HG03460 (cell line): ENCODE measurements at regions not wholly inside any gene's neighbourhood (a gene's known extent, or its start where the extent isn't known, plus 50 kb on each side); places are given as distances from the start of the nearest gene placed in this dataset.

ENCODE experiments used
- ATAC-seq: cut with Tn5 transposase; IDR thresholded peaks from one replicate; pipeline ENCODE4 v1.9.1; 2021; ENCODE audit not compliant: unreplicated experiment

DNA sequence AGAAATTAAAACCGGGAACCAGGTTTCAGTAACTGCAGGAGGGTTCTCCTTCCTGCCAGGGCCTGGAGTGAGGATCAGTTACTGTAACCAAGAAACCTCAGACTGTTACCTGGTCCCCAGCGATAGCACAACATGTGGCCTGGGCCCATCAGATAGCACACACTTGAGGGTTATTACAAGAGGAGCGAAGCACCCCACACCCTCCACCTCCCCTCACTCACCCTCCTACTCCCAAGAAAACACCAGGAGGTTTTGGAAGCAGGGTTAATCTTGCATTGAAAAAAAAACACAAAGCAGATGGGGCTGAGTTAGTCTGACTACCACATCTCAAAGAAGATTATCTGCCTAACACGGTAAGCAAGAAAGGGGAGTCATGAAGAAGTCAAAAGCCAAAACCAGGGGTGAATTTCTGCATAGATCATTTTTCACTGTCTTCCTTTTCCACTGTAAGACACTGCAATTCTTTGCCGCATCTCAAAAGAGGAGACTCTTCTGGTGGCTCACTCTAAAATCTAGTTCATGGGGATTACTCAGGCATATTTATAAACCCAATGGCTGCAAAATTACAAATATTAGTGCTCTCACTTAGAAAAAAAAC lies 75.9 kb upstream of the DOCK9 start:
- no peak for ATAC-seq

DNA sequence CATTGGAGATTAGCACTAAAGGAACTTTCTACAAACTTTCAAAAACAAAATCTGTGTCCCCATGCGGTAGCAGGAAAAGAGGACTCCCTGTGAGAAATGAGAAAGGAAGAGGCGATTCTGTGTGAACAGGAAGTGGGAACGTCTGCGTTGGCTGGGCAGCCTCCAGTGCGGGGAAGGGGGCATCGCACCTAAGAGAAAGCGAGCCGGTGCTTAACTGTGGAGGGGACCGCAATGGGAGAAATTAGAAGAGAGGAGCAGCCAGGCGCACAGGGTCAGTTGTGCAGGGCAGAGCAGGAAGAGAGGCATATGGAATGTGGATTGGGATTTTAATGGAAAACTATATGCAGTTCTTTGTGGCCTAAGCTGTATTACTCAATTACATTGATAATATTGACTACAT lies 77.4 kb upstream of the DOCK9 start:
- no peak for ATAC-seq

DNA sequence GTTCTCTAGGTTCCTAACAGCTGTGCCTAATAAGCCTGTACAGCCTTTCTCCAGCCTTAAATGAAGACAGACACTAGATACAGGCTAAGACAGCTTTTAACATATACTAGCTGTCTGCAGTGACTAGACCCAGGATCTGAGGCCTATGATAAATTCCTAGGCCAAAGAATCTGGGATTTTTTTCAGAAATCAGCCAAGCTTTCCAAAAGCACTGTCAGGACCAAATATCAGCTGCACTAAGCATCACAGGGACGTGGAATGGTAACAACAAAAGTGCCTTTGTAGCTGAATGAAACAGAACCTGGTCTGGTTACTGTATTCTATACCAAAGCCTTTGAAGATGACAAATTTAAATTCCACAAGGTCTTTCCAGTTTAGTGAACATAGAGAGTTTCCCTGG lies 77.9 kb upstream of the DOCK9 start:
- no peak for ATAC-seq

DNA sequence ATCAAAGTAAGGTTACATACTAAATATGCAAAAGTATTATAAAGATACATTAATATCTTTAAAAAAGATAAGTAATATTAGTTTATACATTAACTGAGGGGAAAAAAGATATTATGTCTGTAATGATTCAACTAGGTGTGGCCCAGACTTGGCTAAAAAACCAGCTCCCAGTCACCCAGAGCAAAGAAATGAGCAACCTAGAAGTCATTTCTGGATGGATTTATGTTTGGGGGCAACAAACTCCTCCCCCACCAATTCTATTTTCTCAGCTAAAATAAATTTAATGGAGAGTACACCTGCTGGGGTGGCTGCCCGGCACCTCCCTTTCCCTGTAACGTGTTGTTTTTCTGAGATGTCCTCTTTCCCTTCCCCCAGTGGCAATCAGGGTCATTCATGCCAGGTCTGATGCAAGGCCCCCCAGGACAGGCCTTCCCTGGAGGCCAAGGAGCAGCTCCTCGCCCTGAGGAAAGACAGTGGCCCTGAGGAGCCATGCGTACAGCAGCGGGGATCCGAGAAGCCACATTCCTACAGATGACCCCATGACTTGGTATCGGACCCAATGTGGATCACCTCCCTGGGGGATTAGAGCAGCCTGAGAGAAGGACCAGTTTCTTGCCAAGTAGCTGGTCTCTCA lies 78.6 kb upstream of the DOCK9 start:
- ATAC-seq, result no peak

DNA sequence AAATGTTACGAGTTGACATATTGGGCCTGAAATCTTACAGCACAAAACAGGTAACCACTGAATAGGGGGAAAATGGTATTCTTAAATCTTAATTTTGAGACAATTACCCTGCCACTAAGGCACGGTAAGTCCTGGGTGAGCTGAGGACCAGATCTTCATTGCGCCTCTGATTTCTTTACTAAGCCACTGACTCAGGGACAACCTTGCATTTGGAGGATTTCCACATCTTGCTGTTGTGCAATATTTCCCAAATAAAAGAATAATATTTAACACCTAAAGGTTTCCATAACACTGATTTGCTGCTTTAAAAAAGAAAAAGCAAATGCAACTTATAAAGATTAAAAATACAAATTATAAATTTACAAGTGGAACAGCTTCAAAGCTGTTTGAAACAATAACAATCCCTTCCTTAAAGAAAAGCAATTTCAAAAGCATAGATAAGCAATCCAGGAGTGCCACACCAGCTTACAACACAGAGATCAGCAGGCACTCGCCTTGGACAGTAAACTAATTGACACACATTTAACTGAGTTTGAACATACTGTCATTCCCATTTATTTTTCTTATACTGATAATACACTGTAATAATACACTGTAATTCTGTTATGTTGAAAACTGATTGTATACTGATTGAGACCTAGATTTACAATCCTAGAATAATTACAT lies 79.6 kb upstream of the DOCK9 start:
- ATAC-seq, result no peak

DNA sequence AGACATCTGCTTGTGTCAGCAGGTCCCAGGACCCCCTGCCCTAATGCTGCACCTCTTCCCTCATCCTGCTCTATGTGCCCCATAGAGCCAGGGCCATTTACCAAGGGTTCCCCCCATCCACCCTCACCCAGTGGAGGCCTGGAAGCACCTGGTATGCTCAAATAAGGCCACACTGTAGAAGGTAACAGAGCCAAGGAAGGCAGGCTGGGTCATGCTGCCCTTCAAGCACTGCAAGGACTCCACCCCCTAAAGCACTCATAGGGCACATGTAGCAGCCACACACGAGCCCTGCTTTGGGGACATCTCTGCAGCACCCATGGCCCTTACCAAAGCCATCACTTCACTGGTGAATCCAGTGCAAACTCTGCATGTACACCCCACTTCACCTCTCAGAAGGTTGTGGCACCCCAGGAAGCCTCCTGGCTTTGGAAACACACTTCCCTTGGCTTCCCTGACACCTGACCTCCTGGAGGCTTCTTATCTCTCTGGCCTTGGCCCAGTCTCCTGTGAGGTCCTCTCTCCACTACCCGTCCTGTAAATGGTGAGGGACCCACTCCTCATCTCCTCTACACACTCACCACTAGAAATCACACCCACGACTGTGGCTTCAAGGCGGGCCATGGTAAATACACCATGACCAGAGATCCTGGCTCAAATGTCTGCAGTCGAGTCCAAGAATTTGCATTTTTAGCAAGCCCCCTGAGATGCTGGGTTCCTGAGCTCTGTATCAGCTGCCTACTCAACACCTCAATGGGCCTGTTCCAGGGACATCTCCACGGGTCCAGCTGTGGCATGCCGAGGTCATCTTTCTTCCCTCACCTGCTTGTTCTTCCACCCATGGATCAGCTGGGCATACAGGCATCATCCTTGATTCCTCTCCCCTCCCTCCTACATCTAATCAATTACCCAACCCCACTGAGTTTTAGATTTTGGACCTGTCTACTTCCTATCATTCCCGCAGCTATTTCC lies 80.9 kb upstream of the DOCK9 start:
- ATAC-seq, result no peak

DNA sequence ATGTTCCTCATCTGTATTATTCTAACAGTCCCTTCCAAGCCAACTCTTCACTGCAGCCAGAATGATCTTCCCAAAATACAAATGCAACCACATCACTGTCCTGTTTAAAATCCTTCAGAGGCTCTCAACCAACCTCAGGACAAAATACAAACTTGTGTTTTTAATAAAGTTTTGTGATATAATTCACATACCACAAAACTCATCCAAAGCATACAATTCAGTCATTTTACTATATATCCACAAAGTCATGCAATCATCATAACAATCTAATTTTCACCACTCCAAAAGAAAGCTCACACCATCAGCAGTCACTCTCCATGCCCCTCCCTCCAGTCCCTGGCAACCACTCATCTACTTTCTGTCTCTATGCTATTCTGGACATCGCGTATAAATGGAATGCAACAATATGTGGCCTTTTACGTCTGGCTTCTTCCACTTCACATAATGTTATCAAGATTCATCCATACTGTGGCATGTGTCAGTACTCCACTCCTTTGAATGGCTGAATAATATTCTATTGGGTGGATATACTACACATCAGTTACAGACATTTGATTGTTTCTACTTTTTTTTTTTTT lies 81.7 kb upstream of the DOCK9 start:
- ATAC-seq, result no peak

DNA sequence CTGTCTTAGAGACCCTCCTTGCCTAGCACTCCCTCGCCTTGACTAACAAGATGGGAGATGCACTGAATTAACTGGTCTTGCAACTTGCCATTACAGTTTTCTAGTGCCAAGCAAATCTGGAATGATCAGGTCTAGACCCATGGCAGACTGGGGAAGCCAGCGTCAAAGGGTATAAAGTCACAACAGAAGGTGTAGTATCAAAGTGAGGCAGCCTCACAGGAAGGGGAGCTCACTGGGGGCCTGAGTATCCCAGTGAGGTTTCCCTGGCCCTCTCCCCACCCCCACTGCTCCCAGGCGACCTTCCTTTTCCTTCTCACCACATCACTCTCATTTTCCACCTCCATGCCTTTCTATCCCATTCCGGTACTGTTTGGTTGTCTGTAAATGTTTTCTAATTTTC lies 83.5 kb upstream of the DOCK9 start:
- ATAC-seq, result no peak

DNA sequence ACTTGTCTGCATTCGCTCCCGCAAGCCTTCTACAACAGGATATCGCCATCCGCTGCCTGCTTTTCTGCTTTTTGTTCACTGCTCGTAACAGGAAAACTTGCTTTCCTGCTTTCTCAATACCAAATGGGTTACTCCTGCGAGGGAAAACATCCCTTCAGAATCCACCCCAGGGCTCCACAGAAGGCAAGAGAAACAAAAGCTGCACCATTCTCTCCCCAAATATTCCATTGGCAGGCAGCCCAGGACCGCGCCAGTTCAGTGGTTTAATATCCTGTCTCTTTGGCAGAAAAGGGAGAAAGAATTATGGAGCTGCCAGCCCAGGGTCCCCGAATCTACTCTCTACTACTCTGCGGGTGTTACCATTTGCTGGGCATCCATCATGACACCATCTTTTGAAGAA lies 84.7 kb upstream of the DOCK9 start:
- ATAC-seq, result no peak

DNA sequence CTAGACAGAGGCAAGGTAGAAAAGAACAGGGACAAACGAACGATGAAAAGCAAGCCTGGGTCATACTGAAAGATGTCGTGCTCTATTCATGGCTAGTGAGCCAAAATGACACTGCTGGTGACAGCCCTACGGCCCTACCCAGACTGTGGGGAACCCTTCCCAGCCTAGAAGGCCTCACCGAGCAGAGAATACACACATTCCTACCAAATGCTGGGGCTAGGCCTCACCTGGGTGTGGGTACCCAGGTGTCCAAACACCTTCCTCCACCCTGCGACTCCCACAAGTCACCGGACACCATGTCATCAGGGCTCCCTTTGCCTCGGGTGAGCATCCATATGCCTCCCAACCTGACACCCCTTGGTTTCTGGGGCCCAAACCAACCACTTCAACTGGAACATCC lies 85.3 kb upstream of the DOCK9 start:
- no peak for ATAC-seq

DNA sequence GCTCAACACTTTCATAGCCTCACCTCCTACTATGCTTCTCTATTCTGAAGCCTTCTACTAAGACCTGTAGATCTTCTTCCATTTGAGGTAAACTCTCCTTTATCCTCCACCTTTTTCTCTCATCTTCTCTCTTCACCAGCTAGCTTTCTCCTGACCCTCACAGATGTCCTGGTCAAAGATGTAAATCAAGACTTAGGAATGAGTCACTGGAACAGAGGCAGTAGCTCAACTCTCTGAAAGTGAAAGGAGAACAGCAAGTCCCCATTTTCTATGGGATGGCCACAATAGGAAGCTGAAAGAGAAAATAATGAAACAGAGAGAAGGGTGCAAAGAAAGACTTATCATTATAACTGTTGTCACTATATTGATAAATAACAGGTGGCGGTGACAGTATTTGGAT lies 86.1 kb upstream of the DOCK9 start:
- ATAC-seq, result peak; percentile 68

DNA sequence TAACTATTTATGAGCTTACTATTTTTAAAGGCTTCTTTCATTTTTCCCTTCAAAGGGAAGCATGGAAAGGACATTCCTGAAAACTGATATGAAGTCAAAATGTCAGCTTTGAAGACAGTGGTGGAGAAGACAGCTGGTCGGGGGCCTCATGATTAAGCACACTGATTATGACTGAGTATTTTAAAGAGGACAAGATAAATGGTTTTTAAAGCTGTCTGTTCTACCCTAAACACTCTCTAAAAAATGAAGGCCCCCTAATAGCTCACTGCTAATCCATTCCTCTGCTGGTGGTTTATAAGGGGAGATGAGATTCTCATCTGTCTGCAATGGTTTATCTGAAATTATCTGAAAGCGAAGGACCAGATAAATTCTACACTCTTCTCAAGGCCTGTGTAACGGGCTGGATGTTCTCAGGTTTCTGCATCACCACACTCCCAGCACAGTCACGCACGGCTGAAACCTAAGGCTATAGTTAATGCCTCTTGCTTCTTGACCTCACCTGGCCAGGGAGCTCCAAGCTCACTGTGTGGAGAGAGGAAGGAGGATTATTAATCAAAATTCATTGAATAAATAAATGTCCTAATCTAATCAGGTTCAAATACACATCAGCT lies 86.9 kb upstream of the DOCK9 start:
- no peak for ATAC-seq

DNA sequence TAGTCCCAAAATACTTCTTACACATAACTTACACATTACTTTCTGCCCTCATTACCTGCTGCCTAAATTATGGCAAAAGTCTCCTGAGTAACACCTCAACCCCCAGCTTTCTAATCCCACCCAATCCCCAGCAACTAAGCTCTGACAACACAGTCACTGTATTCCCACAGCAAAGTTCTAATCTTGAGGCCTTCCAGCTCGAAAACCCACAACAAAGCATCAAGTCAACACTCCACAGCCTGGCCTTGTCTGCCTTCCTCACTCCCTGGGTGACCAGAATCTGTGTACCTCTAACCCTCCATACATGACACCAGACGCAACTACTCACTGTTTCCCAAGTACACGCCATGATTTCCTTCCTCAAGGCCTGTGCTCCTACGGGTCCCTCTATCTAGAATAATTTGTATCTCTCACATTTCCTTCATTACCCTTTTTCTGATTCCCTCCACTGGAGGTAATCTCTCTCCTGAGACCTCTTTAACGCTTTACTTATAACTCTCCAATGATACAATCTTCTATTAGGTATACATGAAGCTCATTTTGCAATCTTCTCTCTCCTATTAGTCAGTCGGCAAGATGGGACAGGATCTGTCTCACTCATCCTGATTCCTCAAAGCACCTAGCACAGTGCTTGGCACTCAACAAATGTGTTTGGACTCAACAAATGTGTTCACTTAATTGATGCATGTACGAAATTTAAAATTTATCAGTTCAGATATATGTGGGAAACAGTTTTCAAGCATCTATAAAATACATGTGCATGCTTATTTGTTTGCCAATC lies 87.6 kb upstream of the DOCK9 start:
- no peak for ATAC-seq

DNA sequence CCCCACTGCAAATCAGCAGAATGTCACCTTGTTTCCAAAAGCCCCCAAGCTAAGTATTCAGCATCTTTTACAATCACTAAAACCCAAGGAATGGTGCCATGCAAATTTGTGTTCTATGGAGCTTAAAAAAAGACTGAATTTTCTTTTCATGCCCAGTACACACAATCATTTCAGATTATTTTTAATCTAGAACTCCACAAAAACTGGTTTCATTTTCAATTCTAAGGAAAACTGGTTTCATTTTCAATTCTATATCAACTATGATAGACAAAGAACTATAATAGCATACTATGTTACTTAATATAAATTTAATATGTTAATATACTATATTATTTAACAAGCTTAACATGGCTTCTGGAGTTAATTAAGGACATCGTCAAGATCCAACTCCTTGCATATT lies 88.4 kb upstream of the DOCK9 start:
- ATAC-seq, result no peak

DNA sequence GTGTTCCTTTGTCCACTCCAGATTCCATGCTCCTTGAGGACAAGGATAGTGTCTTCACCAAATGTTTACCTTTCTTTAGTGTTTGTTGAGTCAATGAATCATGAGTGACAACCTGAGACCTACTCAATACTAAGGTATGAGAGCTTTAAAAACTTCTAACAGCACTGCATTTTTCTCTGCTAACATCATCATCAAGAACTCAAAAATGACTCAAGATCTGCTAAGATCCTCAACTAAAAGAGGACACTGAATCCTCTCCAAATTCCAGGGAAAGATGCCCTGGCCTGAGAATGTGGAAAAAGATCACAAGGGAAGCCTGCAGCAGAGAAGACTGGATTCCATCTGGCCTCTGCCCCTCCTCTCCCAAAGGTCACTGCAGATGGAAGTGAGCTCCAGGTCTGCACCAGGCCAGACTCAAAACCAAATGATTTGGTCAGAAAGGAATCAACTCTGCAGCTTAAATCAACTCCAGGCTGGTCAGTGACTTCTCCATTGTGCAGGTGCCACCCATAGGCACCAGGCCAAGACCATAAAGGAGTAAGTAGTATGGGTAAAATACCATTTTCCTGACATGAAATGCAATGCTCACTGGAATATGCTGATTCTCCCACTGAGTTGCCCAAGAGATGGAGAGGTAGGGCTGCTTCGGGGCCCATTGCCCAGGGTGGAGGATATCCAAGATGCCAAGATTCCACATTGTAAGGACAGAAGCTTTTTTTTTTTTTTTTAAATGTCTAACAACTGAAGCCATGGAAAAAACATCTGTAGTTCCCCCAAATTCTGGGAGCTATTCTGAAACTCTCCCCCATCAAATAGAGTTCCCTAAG lies 89.5 kb upstream of the DOCK9 start:
- ATAC-seq, result no peak

DNA sequence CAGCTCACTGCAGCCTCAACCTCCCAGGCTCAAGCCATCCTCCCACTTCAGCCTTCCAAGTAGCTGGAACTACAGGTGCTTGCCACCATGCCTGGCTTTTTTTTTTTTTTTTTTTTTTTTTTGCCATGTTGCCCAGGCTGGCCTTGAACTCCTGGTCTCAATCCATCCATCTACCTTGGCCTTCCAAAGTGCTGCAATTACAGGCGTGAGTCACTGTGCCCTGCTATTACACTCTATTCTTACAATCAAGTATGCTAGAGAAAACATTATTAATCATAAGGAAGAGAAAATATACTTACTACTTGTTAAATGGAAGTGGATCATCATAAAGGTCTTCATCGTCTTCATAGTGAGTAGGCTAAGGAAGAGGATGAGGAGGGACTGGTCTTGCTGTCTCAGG lies 93.3 kb upstream of the DOCK9 start:
- ATAC-seq, result no peak

DNA sequence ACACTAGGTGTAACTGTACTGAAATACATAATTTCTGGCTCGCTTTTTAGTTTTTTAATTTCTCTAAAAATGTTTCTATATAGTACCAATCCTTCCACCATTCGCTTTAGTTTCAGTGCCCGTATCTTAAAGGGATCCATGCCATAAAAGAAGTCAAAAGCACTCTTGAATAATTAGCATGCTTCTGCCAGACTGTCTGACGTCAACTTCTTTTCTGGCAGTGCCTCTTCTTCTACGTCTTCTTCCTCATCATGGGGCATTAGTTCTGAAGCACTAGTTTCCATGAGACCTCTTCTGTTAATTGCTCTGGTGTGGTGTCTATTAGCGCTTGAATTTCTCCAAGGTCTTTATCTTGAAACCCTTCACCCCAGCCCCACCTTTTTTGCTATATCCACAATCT lies 93.8 kb upstream of the DOCK9 start:
- ATAC-seq, result no peak

DNA sequence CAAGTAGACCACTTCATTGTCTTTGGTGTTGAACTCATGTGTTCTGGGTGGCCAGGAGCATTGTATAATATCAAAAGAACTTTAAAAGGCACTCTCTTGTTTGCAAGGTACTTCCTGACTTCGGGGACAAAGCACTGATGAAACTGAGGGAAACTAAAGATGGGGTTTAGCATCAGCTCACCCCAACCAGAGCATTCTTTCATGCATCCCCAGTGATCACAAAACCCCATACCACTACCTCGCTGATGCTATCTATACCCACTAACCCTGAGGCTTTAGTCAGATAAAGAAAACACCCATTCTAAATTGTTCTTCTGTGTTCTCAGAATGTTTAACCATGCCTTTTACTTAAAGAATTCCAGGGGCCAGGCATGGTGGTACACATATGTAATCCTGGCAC lies 94.5 kb upstream of the DOCK9 start:
- no peak for ATAC-seq

DNA sequence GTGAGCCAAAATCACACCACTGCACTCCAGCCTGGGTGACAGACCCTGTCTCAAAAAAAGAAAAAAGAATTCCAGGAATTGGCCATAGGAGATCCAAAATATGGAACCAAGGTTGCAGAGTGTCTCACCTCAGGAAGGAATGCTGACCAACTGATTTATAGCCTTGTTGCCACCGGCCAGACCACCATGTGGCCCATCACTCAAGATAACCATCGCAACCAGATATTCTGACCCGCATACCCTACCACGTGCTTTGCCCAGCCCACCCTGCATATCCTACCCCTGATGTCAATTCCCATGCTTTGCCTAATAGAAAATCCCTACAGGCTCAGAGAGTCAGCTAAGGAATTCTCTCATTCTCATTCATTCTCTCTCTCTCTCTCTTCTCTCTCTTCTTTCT lies 95.1 kb upstream of the DOCK9 start:
- no peak for ATAC-seq
